ENCODE measurements at regions not wholly inside any gene's neighbourhood (a gene's known extent, or its start where the extent isn't known, plus 50 kb on each side); places are given as distances from the start of the nearest gene placed in this dataset.

DNA sequence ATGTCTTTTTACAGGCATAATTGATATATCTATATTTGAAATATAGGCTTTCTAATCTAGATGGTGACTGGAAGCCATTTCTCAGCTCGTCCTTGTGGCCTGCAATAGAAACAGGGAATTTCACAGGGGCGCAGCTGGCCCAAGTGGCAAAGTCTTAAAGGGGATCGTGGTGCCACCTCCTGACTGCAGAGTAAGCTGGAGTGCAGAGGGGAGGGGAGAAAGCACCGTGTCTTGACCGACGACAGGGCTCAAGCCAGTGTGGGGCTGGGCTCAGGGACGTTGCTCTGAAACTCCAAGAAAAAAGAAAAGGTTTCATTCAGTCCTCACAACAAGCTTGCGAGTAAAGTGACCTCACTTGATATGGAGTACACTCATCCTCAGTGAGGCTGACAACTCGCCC lies 255.1 kb downstream of the DCDC2C start:
- no peak for DNase-seq (ENCODE audit: low spot score)
- in situ Hi-C loops (cut with MboI; ENCODE audit: low pct_unique_long_range_greater_than_20kb, low sequenced_read_pairs, unreplicated experiment): no loop called here
- TF ChIP-seq, protein P1, sequence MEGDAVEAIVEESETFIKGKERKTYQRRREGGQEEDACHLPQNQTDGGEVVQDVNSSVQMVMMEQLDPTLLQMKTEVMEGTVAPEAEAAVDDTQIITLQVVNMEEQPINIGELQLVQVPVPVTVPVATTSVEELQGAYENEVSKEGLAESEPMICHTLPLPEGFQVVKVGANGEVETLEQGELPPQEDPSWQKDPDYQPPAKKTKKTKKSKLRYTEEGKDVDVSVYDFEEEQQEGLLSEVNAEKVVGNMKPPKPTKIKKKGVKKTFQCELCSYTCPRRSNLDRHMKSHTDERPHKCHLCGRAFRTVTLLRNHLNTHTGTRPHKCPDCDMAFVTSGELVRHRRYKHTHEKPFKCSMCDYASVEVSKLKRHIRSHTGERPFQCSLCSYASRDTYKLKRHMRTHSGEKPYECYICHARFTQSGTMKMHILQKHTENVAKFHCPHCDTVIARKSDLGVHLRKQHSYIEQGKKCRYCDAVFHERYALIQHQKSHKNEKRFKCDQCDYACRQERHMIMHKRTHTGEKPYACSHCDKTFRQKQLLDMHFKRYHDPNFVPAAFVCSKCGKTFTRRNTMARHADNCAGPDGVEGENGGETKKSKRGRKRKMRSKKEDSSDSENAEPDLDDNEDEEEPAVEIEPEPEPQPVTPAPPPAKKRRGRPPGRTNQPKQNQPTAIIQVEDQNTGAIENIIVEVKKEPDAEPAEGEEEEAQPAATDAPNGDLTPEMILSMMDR (IDR thresholded peaks at IDR 0.05; ENCODE audit: extremely low read depth, insufficient read depth, missing control alignments): no peak

GRCh38 chr2:3958969-3959368 lies 255.6 kb downstream of the DCDC2C start:
- in situ Hi-C loops (cut with MboI; ENCODE audit: low pct_unique_long_range_greater_than_20kb, low sequenced_read_pairs, unreplicated experiment): no loop called here
- TF ChIP-seq, protein P1 (IDR thresholded peaks at IDR 0.05; ENCODE audit: extremely low read depth, insufficient read depth, missing control alignments): no peak
- no peak for DNase-seq (ENCODE audit: low spot score)

GRCh38 chr2:3959372-3959771 lies 256.0 kb downstream of the DCDC2C start:
- DNase-seq (ENCODE audit: low spot score): peak; percentile 54
- TF ChIP-seq, protein P1 (IDR thresholded peaks at IDR 0.05; ENCODE audit: extremely low read depth, insufficient read depth, missing control alignments): peak; percentile 69
- in situ Hi-C loops (cut with MboI; ENCODE audit: low pct_unique_long_range_greater_than_20kb, low sequenced_read_pairs, unreplicated experiment): no loop called here

DNA sequence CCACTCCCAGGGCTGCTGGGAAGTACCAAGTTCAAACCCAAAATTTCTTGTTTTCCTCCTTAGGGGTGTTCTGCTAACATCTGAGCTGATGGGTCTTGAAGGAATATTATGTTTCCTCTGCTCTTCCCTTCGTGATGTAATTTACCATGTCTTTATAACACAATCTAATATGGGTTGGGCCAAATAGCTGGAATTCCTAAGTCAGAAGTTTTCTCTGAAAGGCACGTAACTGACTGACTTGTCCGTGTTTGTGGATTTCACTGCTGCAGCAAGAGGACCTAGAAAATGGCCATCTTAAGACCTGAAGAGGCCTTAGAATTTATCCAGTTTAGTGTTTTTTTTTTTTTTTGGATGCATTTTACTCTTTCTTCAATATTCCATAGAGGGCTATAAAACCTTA lies 256.7 kb downstream of the DCDC2C start:
- DNase-seq (ENCODE audit: low spot score): no peak
- TF ChIP-seq, protein P1 (IDR thresholded peaks at IDR 0.05; ENCODE audit: extremely low read depth, insufficient read depth, missing control alignments): no peak
- in situ Hi-C loops (cut with MboI; ENCODE audit: low pct_unique_long_range_greater_than_20kb, low sequenced_read_pairs, unreplicated experiment): no loop called here

GRCh38 chr2:3962719-3963118 lies 259.3 kb downstream of the DCDC2C start:
- TF ChIP-seq, protein P1 (IDR thresholded peaks at IDR 0.05; ENCODE audit: extremely low read depth, insufficient read depth, missing control alignments): no peak
- in situ Hi-C loops (cut with MboI; ENCODE audit: low pct_unique_long_range_greater_than_20kb, low sequenced_read_pairs, unreplicated experiment): no loop called here
- no peak for DNase-seq (ENCODE audit: low spot score)

- TF ChIP-seq, protein P1 (IDR thresholded peaks at IDR 0.05; ENCODE audit: extremely low read depth, insufficient read depth, missing control alignments): no peak
- DNase-seq (ENCODE audit: low spot score): no peak
- in situ Hi-C loops (cut with MboI; ENCODE audit: low pct_unique_long_range_greater_than_20kb, low sequenced_read_pairs, unreplicated experiment): no loop called here
These were observed 261.8 kb downstream of the DCDC2C start for GRCh38 chr2:3965211-3965610.

GRCh38 chr2:3965953-3966352 lies 262.6 kb downstream of the DCDC2C start:
- TF ChIP-seq, protein P1 (IDR thresholded peaks at IDR 0.05; ENCODE audit: extremely low read depth, insufficient read depth, missing control alignments): no peak
- DNase-seq (ENCODE audit: low spot score): no peak
- in situ Hi-C loops (cut with MboI; ENCODE audit: low pct_unique_long_range_greater_than_20kb, low sequenced_read_pairs, unreplicated experiment): no loop called here
